ENCODE measurements at regions not wholly inside any gene's neighbourhood (a gene's known extent, or its start where the extent isn't known, plus 50 kb on each side); places are given as distances from the start of the nearest gene placed in this dataset.
"Not testable (repeated sequence)": the region's sequence is repeated elsewhere in the genome, so short reads cannot be mapped to it uniquely, and the experiment has no call there.

GRCh38 chr16:86270696-86271095 lies 239.6 kb upstream of the FOXF1 start:
- in situ Hi-C loops (cut with HindIII; ENCODE audit: low pct_unique_long_range_greater_than_20kb, low sequenced_read_pairs) (no loop called here), intact Hi-C loops (cut with micrococcal nuclease; ENCODE audit: unreplicated experiment) (no loop called here)
- TF ChIP-seq TCF7L2 (IDR thresholded peaks at IDR 0.05; ENCODE audit: low read depth, low read length): no peak
- DNase-seq (ENCODE audit: low read depth, low spot score) (no peak), ATAC-seq (no peak)
- Histone ChIP-seq H3K36me3 (ENCODE audit: control insufficient read depth, insufficient read depth, low read length) (no peaks in the 10 kb centered on the region), H3K27me3 (ENCODE audit: control insufficient read depth, insufficient read depth, low read length) (peaks cover 2% of the 10 kb centered on the region; the same call in 1 of the 2 replicates), H3K4me1 (ENCODE audit: control insufficient read depth, insufficient read depth, low read length) (no peaks in the 10 kb centered on the region), H3K27ac (ENCODE audit: low read length) (no peak overlapping the region), H3K9me3 (ENCODE audit: control insufficient read depth, insufficient read depth, low read depth, low read length) (no peaks in the 10 kb centered on the region), H3K4me3 (ENCODE audit: low read depth in 2 of 2, low read length in 2 of 2) (no peak overlapping the region)
- no TSS peak for BruUV-seq (replicated peaks)
- ChIA-PET CTCF (no interaction called here), POLR2A (no interaction called here)

DNA sequence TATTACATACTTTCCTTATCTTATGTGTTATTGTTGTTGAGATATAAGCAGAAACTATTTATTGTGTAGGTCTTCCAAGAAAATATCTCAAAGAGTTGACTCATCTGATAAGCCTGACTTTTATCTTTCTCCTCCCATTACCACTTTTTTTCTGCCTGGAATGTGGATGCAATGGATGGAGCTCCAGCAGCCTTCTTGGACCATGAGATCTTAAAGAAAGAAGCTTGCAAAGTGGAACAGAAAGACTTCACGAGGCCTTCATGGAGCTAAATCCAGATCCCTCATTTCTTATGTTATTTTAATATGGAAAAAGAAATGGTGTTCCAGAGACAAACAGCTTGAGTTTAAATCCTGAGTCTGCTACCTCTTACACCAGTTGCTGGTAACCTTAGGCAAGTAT lies 237.6 kb upstream of the FOXF1 start:
- Histone ChIP-seq H3K36me3 (ENCODE audit: control insufficient read depth, insufficient read depth, low read length) (no peaks in the 10 kb centered on the region), H3K27me3 (ENCODE audit: control insufficient read depth, insufficient read depth, low read length) (peaks cover 2% of the 10 kb centered on the region; the same call in 1 of the 2 replicates), H3K27ac (ENCODE audit: low read length) (no peak overlapping the region), H3K9me3 (ENCODE audit: control insufficient read depth, insufficient read depth, low read depth, low read length) (no peaks in the 10 kb centered on the region), H3K4me1 (ENCODE audit: control insufficient read depth, insufficient read depth, low read length) (no peaks in the 10 kb centered on the region), H3K4me3 (ENCODE audit: low read depth in 2 of 2, low read length in 2 of 2) (no peak overlapping the region)
- ChIA-PET POLR2A (no interaction called here), CTCF (no interaction called here)
- intact Hi-C loops (cut with micrococcal nuclease; ENCODE audit: unreplicated experiment) (no loop called here), in situ Hi-C loops (cut with HindIII; ENCODE audit: low pct_unique_long_range_greater_than_20kb, low sequenced_read_pairs) (no loop called here)
- no TSS peak for BruUV-seq (replicated peaks)
- no peak for DNase-seq (ENCODE audit: low read depth, low spot score)
- ATAC-seq: no peak
- TF ChIP-seq TCF7L2 (IDR thresholded peaks at IDR 0.05; ENCODE audit: low read depth, low read length) (no peak), POLR2AphosphoS5 (IDR thresholded peaks at IDR 0.05; ENCODE audit: low read depth, low read length) (no peak), SIN3A (IDR thresholded peaks at IDR 0.05; ENCODE audit: borderline replicate concordance, insufficient read depth, low read depth, low read length) (no peak)
- TF ChIP-seq, protein P1, sequence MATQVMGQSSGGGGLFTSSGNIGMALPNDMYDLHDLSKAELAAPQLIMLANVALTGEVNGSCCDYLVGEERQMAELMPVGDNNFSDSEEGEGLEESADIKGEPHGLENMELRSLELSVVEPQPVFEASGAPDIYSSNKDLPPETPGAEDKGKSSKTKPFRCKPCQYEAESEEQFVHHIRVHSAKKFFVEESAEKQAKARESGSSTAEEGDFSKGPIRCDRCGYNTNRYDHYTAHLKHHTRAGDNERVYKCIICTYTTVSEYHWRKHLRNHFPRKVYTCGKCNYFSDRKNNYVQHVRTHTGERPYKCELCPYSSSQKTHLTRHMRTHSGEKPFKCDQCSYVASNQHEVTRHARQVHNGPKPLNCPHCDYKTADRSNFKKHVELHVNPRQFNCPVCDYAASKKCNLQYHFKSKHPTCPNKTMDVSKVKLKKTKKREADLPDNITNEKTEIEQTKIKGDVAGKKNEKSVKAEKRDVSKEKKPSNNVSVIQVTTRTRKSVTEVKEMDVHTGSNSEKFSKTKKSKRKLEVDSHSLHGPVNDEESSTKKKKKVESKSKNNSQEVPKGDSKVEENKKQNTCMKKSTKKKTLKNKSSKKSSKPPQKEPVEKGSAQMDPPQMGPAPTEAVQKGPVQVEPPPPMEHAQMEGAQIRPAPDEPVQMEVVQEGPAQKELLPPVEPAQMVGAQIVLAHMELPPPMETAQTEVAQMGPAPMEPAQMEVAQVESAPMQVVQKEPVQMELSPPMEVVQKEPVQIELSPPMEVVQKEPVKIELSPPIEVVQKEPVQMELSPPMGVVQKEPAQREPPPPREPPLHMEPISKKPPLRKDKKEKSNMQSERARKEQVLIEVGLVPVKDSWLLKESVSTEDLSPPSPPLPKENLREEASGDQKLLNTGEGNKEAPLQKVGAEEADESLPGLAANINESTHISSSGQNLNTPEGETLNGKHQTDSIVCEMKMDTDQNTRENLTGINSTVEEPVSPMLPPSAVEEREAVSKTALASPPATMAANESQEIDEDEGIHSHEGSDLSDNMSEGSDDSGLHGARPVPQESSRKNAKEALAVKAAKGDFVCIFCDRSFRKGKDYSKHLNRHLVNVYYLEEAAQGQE (IDR thresholded peaks at IDR 0.05; ENCODE audit: insufficient read depth in 1 of 2, low read depth in 2 of 2, low read length in 1 of 2): no peak
- TF ChIP-seq, protein P2, sequence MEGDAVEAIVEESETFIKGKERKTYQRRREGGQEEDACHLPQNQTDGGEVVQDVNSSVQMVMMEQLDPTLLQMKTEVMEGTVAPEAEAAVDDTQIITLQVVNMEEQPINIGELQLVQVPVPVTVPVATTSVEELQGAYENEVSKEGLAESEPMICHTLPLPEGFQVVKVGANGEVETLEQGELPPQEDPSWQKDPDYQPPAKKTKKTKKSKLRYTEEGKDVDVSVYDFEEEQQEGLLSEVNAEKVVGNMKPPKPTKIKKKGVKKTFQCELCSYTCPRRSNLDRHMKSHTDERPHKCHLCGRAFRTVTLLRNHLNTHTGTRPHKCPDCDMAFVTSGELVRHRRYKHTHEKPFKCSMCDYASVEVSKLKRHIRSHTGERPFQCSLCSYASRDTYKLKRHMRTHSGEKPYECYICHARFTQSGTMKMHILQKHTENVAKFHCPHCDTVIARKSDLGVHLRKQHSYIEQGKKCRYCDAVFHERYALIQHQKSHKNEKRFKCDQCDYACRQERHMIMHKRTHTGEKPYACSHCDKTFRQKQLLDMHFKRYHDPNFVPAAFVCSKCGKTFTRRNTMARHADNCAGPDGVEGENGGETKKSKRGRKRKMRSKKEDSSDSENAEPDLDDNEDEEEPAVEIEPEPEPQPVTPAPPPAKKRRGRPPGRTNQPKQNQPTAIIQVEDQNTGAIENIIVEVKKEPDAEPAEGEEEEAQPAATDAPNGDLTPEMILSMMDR (IDR thresholded peaks at IDR 0.05): no peak

DNA sequence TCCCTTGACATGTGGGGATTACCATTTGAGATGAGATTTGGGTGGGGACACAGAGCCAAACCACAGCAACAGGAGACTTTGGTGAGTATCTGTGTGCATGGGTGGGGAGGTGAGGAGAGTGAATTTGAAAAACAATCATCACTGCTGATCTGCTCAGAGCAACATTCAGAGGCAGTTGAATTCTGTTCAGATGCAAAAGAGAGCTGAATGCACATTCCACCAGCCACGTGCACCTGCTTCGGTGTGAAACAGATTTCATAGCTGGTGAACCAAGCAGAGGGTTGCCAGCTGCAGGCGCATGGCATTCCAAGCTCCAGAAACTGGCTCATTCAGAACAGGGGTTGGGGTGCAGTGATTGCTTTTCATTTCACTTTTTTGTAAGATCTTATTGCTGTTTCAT lies 233.1 kb upstream of the FOXF1 start:
- Histone ChIP-seq H3K4me1 (ENCODE audit: control insufficient read depth, insufficient read depth, low read length) (no peaks in the 10 kb centered on the region), H3K27ac (ENCODE audit: low read length) (no peak overlapping the region), H3K9me3 (ENCODE audit: control insufficient read depth, insufficient read depth, low read depth, low read length) (no peaks in the 10 kb centered on the region), H3K4me3 (ENCODE audit: low read depth in 2 of 2, low read length in 2 of 2) (no peak overlapping the region), H3K36me3 (ENCODE audit: control insufficient read depth, insufficient read depth, low read length) (no peaks in the 10 kb centered on the region), H3K27me3 (ENCODE audit: control insufficient read depth, insufficient read depth, low read length) (peaks cover 2% of the 10 kb centered on the region; the same call in 1 of the 2 replicates)
- no peak for TF ChIP-seq SIN3A (IDR thresholded peaks at IDR 0.05; ENCODE audit: borderline replicate concordance, insufficient read depth, low read depth, low read length)
- TF ChIP-seq, protein P2 (IDR thresholded peaks at IDR 0.05): no peak
- TF ChIP-seq, protein P1 (IDR thresholded peaks at IDR 0.05; ENCODE audit: insufficient read depth in 1 of 2, low read depth in 2 of 2, low read length in 1 of 2): no peak
- ChIA-PET POLR2A (interaction anchor here (0.6 kb wide), 1 partner anchor 97 kb away, joined by 3 read pairs; no protein-coding TSS in a partner anchor), CTCF (no interaction called here)
- no peak for DNase-seq (ENCODE audit: low read depth, low spot score)
- in situ Hi-C loops (cut with HindIII; ENCODE audit: low pct_unique_long_range_greater_than_20kb, low sequenced_read_pairs): no loop called here
- intact Hi-C loops (cut with micrococcal nuclease; ENCODE audit: unreplicated experiment): no loop called here
- ATAC-seq: no peak
- BruUV-seq (replicated peaks): no TSS peak

GRCh38 chr16:86277859-86278258 lies 232.5 kb upstream of the FOXF1 start:
- ATAC-seq; BruUV-seq (replicated peaks); H3K4me3 ChIP-seq (ENCODE audit: low read depth in 2 of 2, low read length in 2 of 2); DNase-seq (ENCODE audit: low read depth, low spot score); H3K27me3 ChIP-seq (ENCODE audit: control insufficient read depth, insufficient read depth, low read length); H3K9me3 ChIP-seq (ENCODE audit: control insufficient read depth, insufficient read depth, low read depth, low read length); intact Hi-C loops (cut with micrococcal nuclease; ENCODE audit: unreplicated experiment); in situ Hi-C loops (cut with HindIII; ENCODE audit: low pct_unique_long_range_greater_than_20kb, low sequenced_read_pairs); H3K27ac ChIP-seq (ENCODE audit: low read length); H3K4me1 ChIP-seq (ENCODE audit: control insufficient read depth, insufficient read depth, low read length); H3K36me3 ChIP-seq (ENCODE audit: control insufficient read depth, insufficient read depth, low read length); CTCF ChIA-PET: not testable (repeated sequence)
- POLR2A ChIA-PET: interaction anchor here (0.6 kb wide), 1 partner anchor 98 kb away, joined by 3 read pairs; no protein-coding TSS in a partner anchor

All from Panc1 (cell line).